ENCODE measurements at regions not wholly inside any gene's neighbourhood (a gene's known extent, or its start where the extent isn't known, plus 50 kb on each side); places are given as distances from the start of the nearest gene placed in this dataset.
"Not testable (repeated sequence)": the region's sequence is repeated elsewhere in the genome, so short reads cannot be mapped to it uniquely, and the experiment has no call there.

- no peak for DNase-seq (ENCODE audit: low spot score)
These were observed 174.7 kb downstream of the MAP2K4 start for GRCh38 chr17:12195418-12195817.

- no peak for DNase-seq (ENCODE audit: low spot score)
These were observed 180.7 kb downstream of the MAP2K4 start for GRCh38 chr17:12201294-12201880.

DNA sequence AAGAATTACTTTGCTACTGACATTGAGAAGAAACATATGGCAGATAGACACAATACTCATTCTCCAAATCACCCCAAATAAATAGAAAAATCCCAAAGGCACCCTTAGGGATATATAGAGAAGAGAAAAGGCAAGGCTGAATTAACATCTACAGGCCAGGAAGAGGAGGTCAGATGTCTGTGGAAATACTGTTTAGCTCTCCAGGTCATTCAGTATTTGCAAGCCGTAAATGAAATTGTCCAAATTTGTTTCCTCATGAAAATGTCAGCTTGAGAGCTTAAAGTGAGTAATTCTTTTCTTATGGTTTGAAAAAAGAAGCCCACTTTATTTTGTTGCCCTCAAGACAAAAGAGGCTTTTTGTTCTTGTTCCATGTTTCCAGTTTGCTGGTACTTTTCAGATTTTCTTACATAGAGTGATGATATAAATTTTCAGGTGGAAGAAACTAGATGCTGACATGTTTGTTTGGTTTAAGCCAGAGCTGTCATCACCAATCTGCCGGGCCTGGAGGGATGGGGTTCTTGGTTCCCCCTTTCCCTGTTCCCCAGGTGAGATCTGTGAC lies 189.0 kb downstream of the MAP2K4 start:
- DNase-seq (ENCODE audit: low spot score) = no peak

DNA sequence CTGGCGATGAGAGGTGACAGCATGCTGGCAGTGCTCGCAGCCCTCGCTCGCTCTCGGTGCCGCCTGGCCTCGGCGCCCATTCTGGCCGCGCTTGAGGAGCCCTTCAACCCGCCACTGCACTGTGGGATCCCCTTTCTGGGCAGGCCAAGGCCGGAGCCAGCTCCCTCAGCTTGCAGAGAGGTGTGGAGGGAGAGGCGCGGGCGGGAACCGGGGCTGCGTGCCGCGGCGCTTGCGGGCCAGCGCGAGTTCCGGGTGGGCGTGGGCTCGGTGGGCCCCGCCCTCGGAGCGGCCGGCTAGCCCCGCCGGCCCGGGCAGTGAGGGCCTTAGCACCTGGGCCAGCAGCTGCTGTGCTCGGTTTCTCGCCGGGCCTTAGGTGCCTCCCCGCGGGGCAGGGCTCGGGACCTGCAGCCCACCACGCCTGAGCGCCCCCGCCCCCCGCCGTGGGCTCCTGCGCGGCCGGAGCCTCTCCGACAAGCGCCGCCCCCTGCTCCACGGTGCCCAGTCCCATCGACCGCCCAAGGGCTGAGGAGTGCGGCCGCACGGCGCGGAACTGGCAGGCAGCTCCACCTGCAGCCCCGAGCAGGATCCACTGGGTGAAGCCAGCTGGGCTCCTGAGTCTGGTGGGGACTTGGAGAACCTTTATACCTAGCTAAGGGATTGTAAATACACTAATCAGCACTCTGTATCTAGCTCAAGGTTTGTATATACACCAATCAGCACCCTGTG lies 200.2 kb downstream of the MAP2K4 start:
- DNase-seq (ENCODE audit: low spot score) = not testable (repeated sequence)

DNA sequence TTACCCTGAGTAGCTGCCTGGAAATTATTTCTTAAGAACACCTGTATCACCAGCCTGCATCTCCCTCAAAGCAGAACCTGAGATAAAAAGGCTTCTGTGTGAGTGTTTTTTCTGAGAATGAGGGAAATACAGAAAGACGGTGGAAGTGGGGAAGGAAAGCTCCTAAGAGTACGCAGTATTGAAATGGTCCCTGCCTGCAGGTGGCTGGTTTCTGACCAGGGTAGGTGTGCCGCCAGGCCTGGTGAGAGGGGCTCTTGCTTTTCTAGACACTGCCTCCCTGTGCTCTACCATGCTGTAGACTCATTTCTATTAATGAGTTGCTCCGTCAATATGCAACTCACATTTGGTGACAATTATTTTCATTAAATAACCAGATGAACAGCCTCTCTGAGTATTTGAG lies 201.7 kb downstream of the MAP2K4 start:
- DNase-seq (ENCODE audit: low spot score) = no peak

GRCh38 chr17:12227547-12227946 lies 206.9 kb downstream of the MAP2K4 start:
- no peak for DNase-seq (ENCODE audit: low spot score)

GRCh38 chr17:12229335-12229734 lies 208.7 kb downstream of the MAP2K4 start:
- no peak for DNase-seq (ENCODE audit: low spot score)

GRCh38 chr17:12230481-12231354 lies 210.0 kb downstream of the MAP2K4 start:
- DNase-seq (ENCODE audit: low spot score) = peak; percentile 38

GRCh38 chr17:12231355-12231682 lies 210.6 kb downstream of the MAP2K4 start:
- peak; percentile 76 for DNase-seq (ENCODE audit: low spot score)

DNA sequence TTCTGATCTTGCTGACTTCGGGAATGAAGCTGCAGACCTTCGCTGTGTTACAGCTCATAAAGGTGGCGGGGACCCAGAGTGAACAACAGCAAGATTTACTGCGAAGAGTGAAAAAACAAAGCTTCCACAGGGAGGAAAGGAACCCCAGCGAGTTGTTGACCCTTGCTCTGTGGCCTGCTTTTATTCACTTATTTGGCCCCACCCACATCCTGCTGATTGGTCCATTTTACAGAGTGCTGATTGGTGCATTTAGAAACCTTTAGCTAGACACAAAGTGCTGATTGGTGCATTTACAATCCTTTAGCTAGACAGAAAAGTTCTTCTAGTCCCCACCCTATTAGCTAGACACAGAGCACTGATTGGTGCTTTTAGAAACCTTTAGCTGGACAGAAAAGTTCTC lies 218.3 kb downstream of the MAP2K4 start:
- DNase-seq (ENCODE audit: low spot score) = not testable (repeated sequence)

DNA sequence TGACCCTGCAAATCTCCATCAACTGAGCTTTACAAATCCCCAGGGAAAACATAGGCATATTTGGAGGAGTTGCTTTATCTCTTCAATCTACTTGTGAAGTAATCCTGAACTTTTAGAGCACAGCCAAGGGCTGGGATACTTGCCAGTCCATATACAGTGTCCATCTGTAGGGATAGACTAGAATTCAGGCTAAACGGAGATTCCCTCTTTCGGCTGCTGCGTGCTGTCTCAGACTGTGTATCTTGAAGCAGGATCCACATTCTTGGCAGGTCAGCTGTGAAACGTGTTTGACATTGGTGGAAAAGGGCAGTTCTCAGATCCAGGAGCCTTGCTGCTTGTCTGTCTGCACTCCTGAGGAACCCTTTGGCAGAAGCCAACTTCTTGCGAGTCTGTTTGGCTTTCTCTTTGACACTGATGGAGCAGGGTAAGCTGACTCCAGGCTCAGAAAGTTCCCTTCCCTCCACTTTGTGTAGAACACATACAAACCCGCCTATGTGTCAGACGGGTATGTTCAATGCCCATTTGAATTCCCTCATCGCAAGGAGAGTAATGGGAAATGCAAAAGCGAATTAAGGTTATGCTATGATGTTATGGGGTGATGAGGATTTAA lies 221.8 kb downstream of the MAP2K4 start:
- no peak for DNase-seq (ENCODE audit: low spot score)

- DNase-seq (ENCODE audit: low spot score) = no peak
These were observed 227.1 kb downstream of the MAP2K4 start for GRCh38 chr17:12247761-12248160.

GRCh38 chr17:12250973-12251372 lies 230.3 kb downstream of the MAP2K4 start:
- no peak for DNase-seq (ENCODE audit: low spot score)

- no peak for DNase-seq (ENCODE audit: low spot score)
These were observed 231.8 kb downstream of the MAP2K4 start for GRCh38 chr17:12252462-12252861.

- DNase-seq (ENCODE audit: low spot score) = no peak
These were observed 233.8 kb downstream of the MAP2K4 start for GRCh38 chr17:12254460-12254859.

GRCh38 chr17:12256380-12256995 lies 235.8 kb downstream of the MAP2K4 start:
- peak; percentile 68 for DNase-seq (ENCODE audit: low spot score)

DNA sequence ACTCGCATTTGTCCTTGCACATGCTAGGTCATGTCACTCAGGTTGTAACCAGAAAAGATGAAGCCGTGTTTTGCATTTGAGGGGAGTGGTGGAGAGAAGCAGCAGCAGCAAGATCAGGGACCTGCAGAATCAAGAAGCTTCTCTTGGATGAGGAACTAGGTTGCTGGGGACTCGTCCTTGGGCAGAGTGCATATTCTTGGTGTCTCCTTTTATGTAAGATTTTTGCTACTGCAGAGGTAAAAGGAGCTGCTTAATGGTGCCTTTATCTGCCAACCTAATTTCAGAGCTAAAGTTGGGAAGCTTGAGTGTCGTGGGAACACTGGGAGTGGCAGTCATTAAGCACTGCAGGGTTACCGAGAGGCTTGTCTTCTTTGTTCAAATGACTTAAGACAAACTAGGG lies 236.5 kb downstream of the MAP2K4 start:
- DNase-seq (ENCODE audit: low spot score) = no peak

GRCh38 chr17:12261354-12261753 lies 240.7 kb downstream of the MAP2K4 start:
- DNase-seq (ENCODE audit: low spot score) = no peak

DNA sequence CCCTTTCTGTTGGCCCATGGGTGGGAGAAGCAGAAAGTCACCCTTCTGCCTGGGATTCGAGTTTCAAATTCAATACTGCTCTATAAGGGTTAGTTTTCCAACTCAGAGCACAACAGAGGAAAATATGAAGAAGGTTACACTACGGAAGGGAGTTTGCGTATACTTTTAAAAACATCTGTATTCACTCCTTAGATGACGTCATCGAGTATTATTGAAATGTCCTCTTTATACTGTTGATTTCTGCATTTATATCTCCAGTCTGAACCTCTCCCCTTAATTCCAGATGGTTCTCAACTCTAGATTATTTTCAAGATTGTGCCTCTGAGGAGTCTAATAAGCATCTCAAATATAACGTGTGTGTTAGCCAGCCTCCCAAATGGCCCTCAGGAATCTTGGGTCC lies 249.1 kb downstream of the MAP2K4 start:
- DNase-seq (ENCODE audit: low spot score) = no peak

DNA sequence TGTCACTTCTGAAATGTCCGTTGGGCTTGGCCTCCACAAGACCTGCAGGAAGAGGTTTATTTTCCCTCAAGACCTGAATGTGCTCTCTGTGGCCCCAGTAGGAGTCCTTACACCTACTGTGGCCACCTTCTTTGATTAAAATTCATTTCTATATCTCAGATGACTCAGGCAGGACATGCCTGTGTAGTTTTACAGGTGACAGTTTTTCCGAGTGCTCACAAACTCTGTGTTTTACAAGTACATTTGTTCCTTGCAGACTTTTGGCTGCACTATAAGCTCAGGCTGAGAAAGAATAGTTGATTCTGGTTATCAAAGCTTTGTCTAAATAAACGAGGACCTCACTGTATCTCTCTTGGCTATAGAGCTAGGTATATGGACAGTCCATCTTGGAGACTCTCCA lies 257.1 kb downstream of the MAP2K4 start:
- DNase-seq (ENCODE audit: low spot score) = no peak

- peak; percentile 39 for DNase-seq (ENCODE audit: low spot score)
These were observed 261.4 kb downstream of the MAP2K4 start for GRCh38 chr17:12282056-12282455.

DNA sequence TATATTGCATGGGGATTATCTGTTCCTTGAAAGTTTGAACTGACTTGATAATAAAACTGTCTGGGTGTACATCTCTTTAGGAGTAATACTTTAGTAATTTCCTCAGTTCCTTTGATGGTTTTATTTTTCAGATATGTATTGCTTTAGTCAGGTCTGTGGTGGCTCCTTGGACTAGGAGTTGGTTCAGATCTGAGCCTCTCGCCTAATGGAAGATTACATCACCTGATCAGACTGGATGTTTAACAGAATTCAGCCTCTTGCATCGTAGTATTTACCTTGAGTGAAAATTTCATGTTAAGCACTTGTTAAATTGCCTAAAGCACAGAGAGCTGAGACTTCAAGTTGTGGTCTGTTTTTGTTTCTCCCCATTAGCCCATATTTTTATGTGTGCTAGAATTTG lies 267.3 kb downstream of the MAP2K4 start:
- DNase-seq (ENCODE audit: low spot score) = no peak
